ENCODE measurements at regions not wholly inside any gene's neighbourhood (a gene's known extent, or its start where the extent isn't known, plus 50 kb on each side); places are given as distances from the start of the nearest gene placed in this dataset.

DNA sequence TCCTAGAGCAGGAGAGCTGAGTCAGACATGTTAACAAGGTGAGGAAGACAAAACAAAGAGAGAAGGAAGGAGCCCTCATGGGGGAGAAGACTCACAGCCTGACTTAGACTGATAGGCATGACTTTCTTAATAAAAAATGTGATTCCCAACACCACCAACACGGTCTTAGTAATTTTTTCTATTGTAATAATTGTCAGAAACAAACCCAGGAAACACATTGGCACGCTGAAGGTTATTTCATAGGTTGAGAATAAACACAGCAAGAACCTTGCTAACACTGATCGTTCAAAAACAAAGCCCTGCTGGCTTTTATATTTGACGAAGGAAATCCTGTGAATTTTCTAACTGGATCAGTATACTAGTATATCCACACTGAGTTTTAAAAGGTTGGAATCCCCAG is 286.8 kb downstream of the HACE1 start:
- Histone ChIP-seq H2BK15ac (ENCODE audit: low read length) (no peak overlapping the region), H3K9me3 (ENCODE audit: insufficient read depth in 2 of 2, low read depth in 1 of 2, low read length in 1 of 2) (no peaks in the 10 kb centered on the region), H3K18ac (ENCODE audit: extremely low read depth, low read length) (no peak overlapping the region), H2AFZ (ENCODE audit: low read length) (no peak overlapping the region; the same call in 1 of the 2 replicates), H4K8ac (ENCODE audit: extremely low read depth, insufficient read depth, low read length) (no peak overlapping the region), H3K27ac (ENCODE audit: low read depth, low read length) (no peak overlapping the region), H3K4ac (replicated peaks; ENCODE audit: insufficient read length, low read depth, low read length) (no peak overlapping the region), H2AK5ac (ENCODE audit: low read depth, low read length) (no peak overlapping the region), H2BK20ac (ENCODE audit: low read length) (no peak overlapping the region), H3K56ac (replicated peaks; ENCODE audit: insufficient read length, low read depth, low read length) (no peak overlapping the region), H4K91ac (replicated peaks; ENCODE audit: insufficient read length, low read length) (no peak overlapping the region), H3K4me1 (replicated peaks in 1 of 4; ENCODE audit: control insufficient read depth in 3 of 4, insufficient read depth in 4 of 4, low read length in 3 of 4) (peaks cover 0 to 6% (median 0%) of the 10 kb centered on the region in 4 experiments; a peak in 1 of 7 replicates), H3K36me3 (ENCODE audit: control insufficient read depth in 2 of 4, insufficient read depth in 4 of 4, low read length in 3 of 4) (no peaks in the 10 kb centered on the region), H2BK5ac (ENCODE audit: low read depth, low read length) (no peak overlapping the region), H4K20me1 (replicated peaks in 1 of 2; ENCODE audit: control insufficient read depth in 1 of 2, insufficient read depth in 2 of 2, low read length in 2 of 2) (no peaks in the 10 kb centered on the region), H3K23ac (ENCODE audit: insufficient read length) (no peak overlapping the region), H3K79me1 (ENCODE audit: low read depth, low read length) (no peaks in the 10 kb centered on the region), H3K4me3 (ENCODE audit: extremely low read depth in 1 of 4, insufficient read depth in 2 of 4, low read depth in 3 of 4, low read length in 4 of 4) (no peak overlapping the region), H4K5ac (ENCODE audit: insufficient read length, low read depth, low read length) (no peak overlapping the region), H3K9ac (replicated peaks in 1 of 4; ENCODE audit: extremely low read depth in 1 of 4, low read depth in 3 of 4, low read length in 3 of 4) (no peak overlapping the region), H3K79me2 (ENCODE audit: control insufficient read depth in 1 of 2, insufficient read depth in 2 of 2, low read length in 2 of 2) (no peaks in the 10 kb centered on the region), H2BK120ac (replicated peaks; ENCODE audit: low read depth, low read length) (no peak overlapping the region), H3K23me2 (ENCODE audit: low read depth, low read length) (no peaks in the 10 kb centered on the region), H2BK12ac (ENCODE audit: low read depth, low read length) (no peak overlapping the region), H3K4me2 (ENCODE audit: insufficient read depth in 1 of 2, low read depth in 2 of 2, low read length in 2 of 2) (no peak overlapping the region), H3K14ac (ENCODE audit: insufficient read length) (no peak overlapping the region), H3K27me3 (replicated peaks in 1 of 4; ENCODE audit: control insufficient read depth in 3 of 4, extremely low read depth in 1 of 4, insufficient read depth in 3 of 4, low read length in 3 of 4) (no peaks in the 10 kb centered on the region)
- WGBS, 2 experiments (ENCODE audit: extremely low coverage in 1 of 2, insufficient coverage in 1 of 2, insufficient read length in 1 of 2, insufficient replicate concordance in 2 of 2, low coverage in 1 of 2, low lambda C conversion rate in 2 of 2, missing lambda C conversion rate in 1 of 2): 89% methylated on average over 4 of the region's 4 CpGs; no CpG with 5 or more reads in 1 of the 2 experiments
- ChIA-PET POLR2A (ENCODE audit: partially characterized antibody) (no interaction called here), CTCF (ENCODE audit: partially characterized antibody) (interaction anchor here (1.1 kb wide), 1 partner anchor 46 kb away, joined by 7 read pairs; no protein-coding TSS in a partner anchor)
- TF ChIP-seq KDM5A (IDR thresholded peaks at IDR 0.05; ENCODE audit: low read length) (no peak), PHF8 (conservative IDR thresholded peaks at IDR 0.05; ENCODE audit: low read depth, low read length) (no peak)
- no peak for FAIRE-seq
- no peak for DNase-seq (ENCODE audit: low read depth in 1 of 2, low spot score in 2 of 2)

Data from H1 (cell line).